Lower lobe of right lung (tissue), 2 donors: ENCODE measurements at regions not wholly inside any gene's neighbourhood (a gene's known extent, or its start where the extent isn't known, plus 50 kb on each side); places are given as distances from the start of the nearest gene placed in this dataset.

Experiments
- ATAC-seq, 2 donors: fragments of 200-7000 bp; cut with Tn5 transposase; one replicate each; pipeline ENCODE4 v1.9.1; 2020 to 2022; ENCODE audit warnings: mild to moderate bottlenecking in 2 of 2, moderate library complexity in 2 of 2
- DNase-seq: peaks from one replicate; pipeline ENCODE4 v3.0.0-alpha.2; 2020
- H3K27ac ChIP-seq: fragments of 200-600 bp; one replicate; pipeline ENCODE4 v1.8.0; 2022
- H3K27me3 ChIP-seq: fragments of 200-600 bp; one replicate; pipeline ENCODE4 v1.8.0; 2022; ENCODE audit warnings: low read depth
- H3K36me3 ChIP-seq: fragments of 200-600 bp; one replicate; pipeline ENCODE4 v1.8.0; 2022; ENCODE audit warnings: mild to moderate bottlenecking
- H3K4me1 ChIP-seq: fragments of 200-600 bp; one replicate; pipeline ENCODE4 v1.8.0; 2022
- H3K4me3 ChIP-seq: fragments of 200-600 bp; one replicate; pipeline ENCODE4 v1.8.0; 2022; ENCODE audit warnings: mild to moderate bottlenecking
- H3K9me3 ChIP-seq: fragments of 200-600 bp; one replicate; pipeline ENCODE4 v1.8.0; 2022
- intact Hi-C: fragments of 100-400 bp; cut with DNase I; formaldehyde crosslinking; loops from one replicate; pipeline ENCODE4 v1.11.0; 2022
- TF ChIP-seq, protein P1 (sequence below): fragments of 200-600 bp; IDR thresholded peaks from one replicate; pipeline ENCODE4 v1.8.0; 2022; ENCODE audit warnings: antibody characterized with exemption, mild to moderate bottlenecking
- donor health status: DM: no; HTN: yes; CAD: no; lungs with severe emphysema.

DNA sequence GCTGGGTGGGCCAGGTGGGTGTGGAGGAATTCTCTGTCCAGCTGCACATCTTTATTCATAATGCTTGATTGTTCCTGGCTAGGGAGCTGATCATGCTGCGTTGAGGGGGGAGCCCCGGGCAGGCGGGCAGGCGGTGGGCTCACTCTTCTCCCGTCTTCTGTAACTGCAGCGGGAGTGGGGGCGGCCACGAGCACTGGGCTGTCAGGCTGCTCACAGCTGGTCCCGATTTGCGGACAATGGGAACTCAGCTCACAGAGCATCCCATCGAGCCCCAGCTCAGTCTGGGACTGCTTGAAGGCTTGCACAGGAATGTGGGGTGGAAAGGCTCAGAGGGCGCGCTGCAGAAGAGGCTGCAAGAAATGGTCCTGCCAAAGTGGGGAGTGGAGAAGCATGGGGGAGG, 63.8 kb downstream of the EFNB1 start:
- ATAC-seq (no peak), DNase-seq (no peak)
- no peaks in the 10 kb centered on the region for H3K36me3 ChIP-seq
- no peak overlapping the region for H3K27ac ChIP-seq
- peaks cover 13% of the 10 kb centered on the region for H3K4me1 ChIP-seq
- TF ChIP-seq, protein P1, sequence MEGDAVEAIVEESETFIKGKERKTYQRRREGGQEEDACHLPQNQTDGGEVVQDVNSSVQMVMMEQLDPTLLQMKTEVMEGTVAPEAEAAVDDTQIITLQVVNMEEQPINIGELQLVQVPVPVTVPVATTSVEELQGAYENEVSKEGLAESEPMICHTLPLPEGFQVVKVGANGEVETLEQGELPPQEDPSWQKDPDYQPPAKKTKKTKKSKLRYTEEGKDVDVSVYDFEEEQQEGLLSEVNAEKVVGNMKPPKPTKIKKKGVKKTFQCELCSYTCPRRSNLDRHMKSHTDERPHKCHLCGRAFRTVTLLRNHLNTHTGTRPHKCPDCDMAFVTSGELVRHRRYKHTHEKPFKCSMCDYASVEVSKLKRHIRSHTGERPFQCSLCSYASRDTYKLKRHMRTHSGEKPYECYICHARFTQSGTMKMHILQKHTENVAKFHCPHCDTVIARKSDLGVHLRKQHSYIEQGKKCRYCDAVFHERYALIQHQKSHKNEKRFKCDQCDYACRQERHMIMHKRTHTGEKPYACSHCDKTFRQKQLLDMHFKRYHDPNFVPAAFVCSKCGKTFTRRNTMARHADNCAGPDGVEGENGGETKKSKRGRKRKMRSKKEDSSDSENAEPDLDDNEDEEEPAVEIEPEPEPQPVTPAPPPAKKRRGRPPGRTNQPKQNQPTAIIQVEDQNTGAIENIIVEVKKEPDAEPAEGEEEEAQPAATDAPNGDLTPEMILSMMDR, result no peak
- no peaks in the 10 kb centered on the region for H3K27me3 ChIP-seq
- intact Hi-C loops, result no loop called here
- H3K4me3 ChIP-seq, result no peak overlapping the region
- H3K9me3 ChIP-seq, result no peaks in the 10 kb centered on the region

GRCh38 chrX:68892134-68892533, 63.3 kb downstream of the EFNB1 start:
- H3K27me3 ChIP-seq, result no peaks in the 10 kb centered on the region
- intact Hi-C loops, result no loop called here
- TF ChIP-seq, protein P1, result no peak

More at GRCh38 chrX:68892134-68892533, 63.3 kb downstream of the EFNB1 start:
- H3K4me3 ChIP-seq, result no peak overlapping the region
- H3K4me1 ChIP-seq, result peaks cover 13% of the 10 kb centered on the region
- ATAC-seq (no peak), DNase-seq (no peak)
- H3K36me3 ChIP-seq, result no peaks in the 10 kb centered on the region
- no peak overlapping the region for H3K27ac ChIP-seq
- no peaks in the 10 kb centered on the region for H3K9me3 ChIP-seq
